Astrocyte (in vitro differentiated cells and primary cell): ENCODE measurements at regions not wholly inside any gene's neighbourhood (a gene's known extent, or its start where the extent isn't known, plus 50 kb on each side); places are given as distances from the start of the nearest gene placed in this dataset.

Experiments used
- DNase-seq: peaks from one replicate; pipeline ENCODE4 v3.0.0-alpha.2; 2010; ENCODE audit warnings: low read depth
- FAIRE-seq: peaks from 2 replicates; lab custom pipeline; 2011; peaks lifted over from hg19 to GRCh38; lab: Jason Lieb, UNC
- H2AFZ ChIP-seq: 2 replicates; pipeline ENCODE4 v1.6.0; 2012; ENCODE audit warnings: low read depth, low read length, inconsistent platforms
- H3K27ac ChIP-seq: 2 replicates; pipeline ENCODE4 v1.5.1; 2011; ENCODE audit warnings: low read depth, low read length, inconsistent platforms
- H3K27me3 ChIP-seq: 2 replicates; pipeline ENCODE4 v1.6.0; 2011; ENCODE audit warnings: low read length, inconsistent platforms; ENCODE audit not compliant: insufficient read depth
- H3K36me3 ChIP-seq: 2 replicates; pipeline ENCODE4 v1.5.1; 2011; ENCODE audit warnings: low read length, inconsistent platforms; ENCODE audit not compliant: insufficient read depth
- H3K4me1 ChIP-seq: 2 replicates; pipeline ENCODE4 v1.5.1; 2011; ENCODE audit warnings: low read length, inconsistent platforms; ENCODE audit not compliant: insufficient read depth
- H3K4me2 ChIP-seq: 2 replicates; pipeline ENCODE4 v1.6.0; 2012; ENCODE audit warnings: low read length, inconsistent platforms
- H3K4me3 ChIP-seq: 2 replicates; pipeline ENCODE4 v1.5.1; 2011; ENCODE audit warnings: low read depth, mild to moderate bottlenecking, low read length, inconsistent platforms; ENCODE audit not compliant: insufficient read depth
- H3K79me2 ChIP-seq: 2 replicates; pipeline ENCODE4 v1.6.0; 2012; ENCODE audit warnings: mild to moderate bottlenecking, low read length, inconsistent platforms; ENCODE audit not compliant: insufficient read depth
- H3K9ac ChIP-seq: 2 replicates; pipeline ENCODE4 v1.6.0; 2012; ENCODE audit warnings: mild to moderate bottlenecking, low read length, inconsistent platforms
- H3K9me3 ChIP-seq: 2 replicates; pipeline ENCODE4 v1.5.1; 2012; ENCODE audit warnings: low read depth, mild to moderate bottlenecking, low read length, inconsistent platforms; ENCODE audit not compliant: insufficient read depth
- H4K20me1 ChIP-seq: 2 replicates; pipeline ENCODE4 v1.6.0; 2012; ENCODE audit warnings: low read length, inconsistent platforms; ENCODE audit not compliant: insufficient read depth
- H3K27ac Mint-ChIP-seq: one replicate; pipeline ENCODE4 v1.8.0; 2021; ENCODE audit warnings: mild to moderate bottlenecking, mixed read lengths; ENCODE audit not compliant: unreplicated experiment
- H3K27me3 Mint-ChIP-seq: one replicate; pipeline ENCODE4 v1.8.0; 2021; ENCODE audit warnings: low read depth, mixed read lengths; ENCODE audit not compliant: unreplicated experiment
- H3K36me3 Mint-ChIP-seq: one replicate; pipeline ENCODE4 v1.8.0; 2021; ENCODE audit warnings: low read depth, mixed read lengths; ENCODE audit not compliant: unreplicated experiment
- H3K4me1 Mint-ChIP-seq: one replicate; pipeline ENCODE4 v1.8.0; 2021; ENCODE audit warnings: low read depth, mixed read lengths; ENCODE audit not compliant: unreplicated experiment
- H3K4me3 Mint-ChIP-seq: one replicate; pipeline ENCODE4 v1.8.0; 2021; ENCODE audit warnings: mild to moderate bottlenecking, moderate library complexity, mixed read lengths; ENCODE audit not compliant: unreplicated experiment
- H3K9me3 Mint-ChIP-seq: one replicate; pipeline ENCODE4 v1.8.0; 2021; ENCODE audit warnings: mild to moderate bottlenecking, mixed read lengths; ENCODE audit not compliant: unreplicated experiment
- CTCF ChIP-seq: IDR thresholded peaks from 2 replicates; pipeline ENCODE4 v1.5.1; 2011; ENCODE audit warnings: low read depth, mild to moderate bottlenecking, inconsistent platforms, low read length, moderate library complexity; ENCODE audit not compliant: insufficient read depth
- EZH2 ChIP-seq: IDR thresholded peaks from 2 replicates; pipeline ENCODE4 v1.6.1; 2012; ENCODE audit warnings: mild to moderate bottlenecking, low read length, inconsistent platforms; ENCODE audit not compliant: insufficient read depth

- H3K27ac Mint-ChIP-seq: no peak overlapping the region
- H3K4me3 Mint-ChIP-seq: no peak overlapping the region
- Histone ChIP-seq H3K27ac (no peak overlapping the region), H3K36me3 (no peaks in the 10 kb centered on the region), H3K4me1 (no peaks in the 10 kb centered on the region), H3K79me2 (no peaks in the 10 kb centered on the region), H3K4me3 (no peak overlapping the region), H3K9me3 (no peaks in the 10 kb centered on the region), H4K20me1 (no peaks in the 10 kb centered on the region), H3K4me2 (no peak overlapping the region), H3K9ac (no peak overlapping the region), H3K27me3 (no peaks in the 10 kb centered on the region), H2AFZ (no peak overlapping the region)
- peaks cover 2% of the 10 kb centered on the region for H3K9me3 Mint-ChIP-seq
- peaks cover 4% of the 10 kb centered on the region for H3K4me1 Mint-ChIP-seq
- H3K27me3 Mint-ChIP-seq: no peaks in the 10 kb centered on the region
- DNase-seq (no peak), FAIRE-seq (no peak)
- peaks cover under 1% of the 10 kb centered on the region for H3K36me3 Mint-ChIP-seq
- TF ChIP-seq CTCF (no peak), EZH2 (no peak)
Observed at GRCh38 chr5:83404182-83404716, 67.3 kb upstream of the VCAN start.

GRCh38 chr5:83405662-83406061, 65.9 kb upstream of the VCAN start:
- FAIRE-seq: no peak
- H3K36me3 Mint-ChIP-seq: peaks cover 2% of the 10 kb centered on the region
- TF ChIP-seq EZH2: no peak
- TF ChIP-seq CTCF: no peak

GRCh38 chr5:83406906-83407305, 64.6 kb upstream of the VCAN start:
- FAIRE-seq (no peak), DNase-seq (no peak)
- no peak overlapping the region for H3K4me2 ChIP-seq
- H3K9me3 ChIP-seq: no peaks in the 10 kb centered on the region
- H3K27ac ChIP-seq: no peak overlapping the region
- no peak overlapping the region for H3K9ac ChIP-seq
- H3K4me3 ChIP-seq: no peak overlapping the region
- Mint-ChIP-seq H3K36me3 (peaks cover 2% of the 10 kb centered on the region), H3K27me3 (no peaks in the 10 kb centered on the region), H3K4me1 (no peaks in the 10 kb centered on the region), H3K4me3 (no peak overlapping the region), H3K9me3 (peaks cover 11% of the 10 kb centered on the region), H3K27ac (no peak overlapping the region)
- no peaks in the 10 kb centered on the region for H3K27me3 ChIP-seq
- H3K79me2 ChIP-seq: no peaks in the 10 kb centered on the region
- no peak overlapping the region for H2AFZ ChIP-seq
- TF ChIP-seq CTCF (no peak), EZH2 (no peak)
- no peaks in the 10 kb centered on the region for H3K36me3 ChIP-seq
- no peaks in the 10 kb centered on the region for H4K20me1 ChIP-seq
- H3K4me1 ChIP-seq: no peaks in the 10 kb centered on the region

More at GRCh38 chr5:83405662-83406061, 65.9 kb upstream of the VCAN start:
- H3K9ac ChIP-seq: no peak overlapping the region
- no peaks in the 10 kb centered on the region for H3K36me3 ChIP-seq
- peaks cover 4% of the 10 kb centered on the region for H3K4me1 Mint-ChIP-seq
- H3K9me3 Mint-ChIP-seq: peaks cover 10% of the 10 kb centered on the region
- H3K27me3 Mint-ChIP-seq: no peaks in the 10 kb centered on the region
- H3K27ac Mint-ChIP-seq: no peak overlapping the region
- no peaks in the 10 kb centered on the region for H3K79me2 ChIP-seq
- H3K4me2 ChIP-seq: no peak overlapping the region
- H2AFZ ChIP-seq: no peak overlapping the region
- no peak overlapping the region for H3K4me3 ChIP-seq
- H3K27ac ChIP-seq: no peak overlapping the region
- no peaks in the 10 kb centered on the region for H4K20me1 ChIP-seq
- no peaks in the 10 kb centered on the region for H3K9me3 ChIP-seq
- H3K4me1 ChIP-seq: no peaks in the 10 kb centered on the region
- H3K27me3 ChIP-seq: no peaks in the 10 kb centered on the region
- no peak for DNase-seq
- H3K4me3 Mint-ChIP-seq: no peak overlapping the region
